Right lobe of liver (tissue), 6 donors: ENCODE measurements at regions not wholly inside any gene's neighbourhood (a gene's known extent, or its start where the extent isn't known, plus 50 kb on each side); places are given as distances from the start of the nearest gene placed in this dataset.

Experiments
- ATAC-seq, 4 donors: fragments of 200-7000 bp; cut with Tn5 transposase; one replicate each; pipeline ENCODE4 v1.9.1; 2020; ENCODE audit warnings: mild to moderate bottlenecking in 4 of 4, moderate library complexity in 4 of 4
- DNase-seq, 3 donors: peaks; one replicate each; pipeline ENCODE4 v3.0.0-alpha.2; 2020
- H3K27ac ChIP-seq, 3 donors: fragments of 200-600 bp; one replicate each; pipeline ENCODE4 v1.8.0; 2022
- H3K27me3 ChIP-seq, 2 donors: fragments of 200-600 bp; one replicate each; pipeline ENCODE4 v1.8.0; 2022
- H3K36me3 ChIP-seq, 4 donors: fragments of 200-600 bp; sonication (generic) in 1 of 4; one replicate each; pipeline versions ENCODE4 v1.5.1 to v1.8.0; 2017 to 2022; ENCODE audit warnings: control low read depth in 1 of 4
- H3K4me1 ChIP-seq, 4 donors: fragments of 200-600 bp; sonication (generic) in 1 of 4; one replicate each; pipeline versions ENCODE4 v1.5.1 to v1.8.0; 2017 to 2022; ENCODE audit warnings: control low read depth in 1 of 4
- H3K4me3 ChIP-seq, 3 donors: fragments of 200-600 bp; one replicate each; pipeline ENCODE4 v1.8.0; 2022
- H3K9me3 ChIP-seq, 4 donors: fragments of 200-600 bp; sonication (generic) in 1 of 4; one replicate each; pipeline versions ENCODE4 v1.5.1 to v1.8.0; 2017 to 2022; ENCODE audit warnings: control low read depth in 1 of 4
- CTCF ChIP-seq, 4 donors: fragments of 200-600 bp in 3 of 4; fragments of 450-650 bp in 1 of 4; IDR thresholded peaks; one replicate each; pipeline versions ENCODE4 v1.5.1 to v1.8.0; 2016 to 2022; ENCODE audit warnings: antibody characterized with exemption in 4 of 4, mild to moderate bottlenecking in 2 of 4
- POLR2A ChIP-seq: fragments of 450-650 bp; IDR thresholded peaks from one replicate; pipeline ENCODE4 v1.6.1; 2017; ENCODE audit warnings: antibody characterized with exemption, mild to moderate bottlenecking
- WGBS: methylation state at CpG from one replicate; pipeline ENCODE4 v1.1.6; 2018; ENCODE audit warnings: low coverage, low lambda C conversion rate; ENCODE audit not compliant: insufficient coverage; ENCODE audit errors: missing lambda C conversion rate; 5-methylcytosine and 5-hydroxymethylcytosine counted together
- intact Hi-C, 2 donors: fragments of 100-400 bp; cut with DNase I; formaldehyde crosslinking; loops; one replicate each; pipeline versions ENCODE4 v1.11.2 to v1.14.1; 2022
- small RNA-seq, 2 experiments: library from RNA; depleted of rRNA; stranded (forward); fragments of <200 nt; gene quantifications; one replicate each; pipeline ENCODE3, GENCODE V24; 2016
- donor health status: DM: no; HTN: yes; CAD: no.
- donor health status: DM: no; HTN: no; CAD: no.
- donor health status: DM: no; HTN: no; CAD: no.
- donor health status: DM: no; HTN: yes; CAD: no.
- donor health status: DM: no; HTN: yes; CAD: no.

DNA sequence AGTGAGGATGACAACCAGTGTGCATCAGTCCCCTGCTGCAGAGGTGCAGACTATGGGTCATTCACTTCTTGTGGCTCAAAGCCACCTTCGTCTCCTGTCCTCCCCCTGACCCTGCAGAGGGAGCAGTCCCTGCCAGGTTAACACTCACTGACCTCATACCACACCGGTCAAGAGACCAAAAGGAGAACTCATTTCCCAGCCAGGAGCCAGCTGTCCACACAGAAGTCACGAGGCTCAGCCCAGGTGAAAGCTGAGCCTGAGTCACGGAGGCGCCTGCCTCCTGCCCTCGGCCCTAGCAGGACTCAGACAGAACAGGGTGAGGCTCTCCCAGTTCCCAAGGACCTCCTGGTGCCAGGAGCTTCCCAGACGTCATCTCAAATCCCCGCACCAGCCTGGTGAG lies 103.7 kb downstream of the MN1 start:
- Histone ChIP-seq H3K36me3 (no peaks in the 10 kb centered on the region), H3K27me3 (no peaks in the 10 kb centered on the region), H3K9me3 (no peaks in the 10 kb centered on the region), H3K27ac (no peak overlapping the region), H3K4me1 (no peaks in the 10 kb centered on the region), H3K4me3 (no peak overlapping the region)
- no peak for ATAC-seq
- WGBS, result no CpG with 5 or more reads among the region's 8 CpGs
- intact Hi-C loops, result no loop called here
- no peak for DNase-seq
- no peak for TF ChIP-seq POLR2A
- TF ChIP-seq CTCF (IDR thresholded peaks at IDR 0.05), result no peak

Small RNA genes lying in the stretch of these regions (small RNA-seq; reads per million reads assigned to genes)
- 0 reads per million in 2 experiments for gene RNU6-1066P
